Activated T-cell treated with anti-CD3 and anti-CD28 coated beads, Interleukin-2, amount 50 U/mL, for 72 hours (primary cell): ENCODE measurements at regions not wholly inside any gene's neighbourhood (a gene's known extent, or its start where the extent isn't known, plus 50 kb on each side); places are given as distances from the start of the nearest gene placed in this dataset.
A peak's percentile ranks its signal among the peaks of the same experiment; 100 is the strongest.

Experiments used
- ATAC-seq, 2 donors: fragments of 150-1000 bp; cut with Tn5 transposase; replicated peaks in 1 of 2; 2 replicates each; pipeline ENCODE4 v1.10.0; 2021; ENCODE audit warnings: moderate library complexity in 2 of 2, mild to moderate bottlenecking in 1 of 2
- DNase-seq, 2 donors: peaks; one replicate each; pipeline ENCODE4 v3.0.0; 2021 to 2022; ENCODE audit warnings: mixed read lengths in 1 of 2
- H3K27ac Mint-ChIP-seq: one replicate; pipeline ENCODE4 v1.8.0; 2022; ENCODE audit warnings: mild to moderate bottlenecking, moderate library complexity, mixed read lengths
- H3K27me3 Mint-ChIP-seq: one replicate; pipeline ENCODE4 v1.8.0; 2022; ENCODE audit warnings: low read depth, mixed read lengths
- H3K36me3 Mint-ChIP-seq, 2 donors: one replicate each; pipeline ENCODE4 v1.8.0; 2022; ENCODE audit warnings: mixed read lengths in 2 of 2, mild to moderate bottlenecking in 1 of 2; ENCODE audit not compliant: insufficient read depth in 2 of 2
- H3K4me1 Mint-ChIP-seq: one replicate; pipeline ENCODE4 v1.8.0; 2022; ENCODE audit warnings: low read depth, mixed read lengths
- H3K4me3 Mint-ChIP-seq, 2 donors: one replicate each; pipeline ENCODE4 v1.8.0; 2022; ENCODE audit warnings: mild to moderate bottlenecking in 2 of 2, mixed read lengths in 2 of 2, moderate library complexity in 2 of 2
- H3K9me3 Mint-ChIP-seq, 2 donors: one replicate each; pipeline ENCODE4 v1.8.0; 2022; ENCODE audit warnings: mixed read lengths in 2 of 2

- Mint-ChIP-seq H3K36me3 (no peaks in the 10 kb centered on the region), H3K9me3 (no peaks in the 10 kb centered on the region), H3K27ac (peak overlapping the region; percentile 89), H3K4me3 (peak overlapping the region; percentile 77 to 85), H3K4me1 (peaks cover 59% of the 10 kb centered on the region), H3K27me3 (peaks cover 28% of the 10 kb centered on the region)
- ATAC-seq (peak; percentile 87 to 89), DNase-seq (peak; percentile 72)
Measured at GRCh38 chr2:64325852-64326577, 127.9 kb upstream of the LGALSL start.

GRCh38 chr2:64326578-64327050 is 127.3 kb upstream of the LGALSL start:
- H3K27ac Mint-ChIP-seq: peak overlapping the region; percentile 27

DNA sequence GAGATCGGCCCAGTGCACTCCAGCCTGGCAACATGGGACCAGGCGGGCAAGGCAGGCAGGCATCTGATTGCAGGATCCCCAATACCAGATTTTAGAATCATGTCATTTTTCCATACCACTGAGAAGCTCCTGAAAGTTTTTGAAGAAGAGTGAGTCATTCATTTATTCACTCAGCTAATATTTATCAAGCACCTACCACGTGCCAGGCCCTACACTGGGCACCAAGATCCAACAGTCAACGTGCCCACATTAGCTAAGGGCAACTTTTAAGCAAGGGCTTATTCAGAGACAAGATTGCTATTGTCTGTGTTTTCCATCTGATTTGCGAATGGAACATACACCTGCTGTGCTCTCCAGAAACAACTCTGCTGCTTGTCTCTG is 126.8 kb upstream of the LGALSL start:
- no peaks in the 10 kb centered on the region for H3K9me3 Mint-ChIP-seq
- H3K27ac Mint-ChIP-seq: peak overlapping the region; percentile 45
- ATAC-seq: peak in 1 of 2 donors; percentile 1

More at GRCh38 chr2:64326578-64327050, 127.3 kb upstream of the LGALSL start:
- Mint-ChIP-seq H3K4me1 (peaks cover 62% of the 10 kb centered on the region), H3K9me3 (no peaks in the 10 kb centered on the region), H3K27me3 (peaks cover 28% of the 10 kb centered on the region), H3K4me3 (peak overlapping the region; percentile 77 to 85), H3K36me3 (no peaks in the 10 kb centered on the region)
- ATAC-seq: no peak
- DNase-seq: no peak

DNA sequence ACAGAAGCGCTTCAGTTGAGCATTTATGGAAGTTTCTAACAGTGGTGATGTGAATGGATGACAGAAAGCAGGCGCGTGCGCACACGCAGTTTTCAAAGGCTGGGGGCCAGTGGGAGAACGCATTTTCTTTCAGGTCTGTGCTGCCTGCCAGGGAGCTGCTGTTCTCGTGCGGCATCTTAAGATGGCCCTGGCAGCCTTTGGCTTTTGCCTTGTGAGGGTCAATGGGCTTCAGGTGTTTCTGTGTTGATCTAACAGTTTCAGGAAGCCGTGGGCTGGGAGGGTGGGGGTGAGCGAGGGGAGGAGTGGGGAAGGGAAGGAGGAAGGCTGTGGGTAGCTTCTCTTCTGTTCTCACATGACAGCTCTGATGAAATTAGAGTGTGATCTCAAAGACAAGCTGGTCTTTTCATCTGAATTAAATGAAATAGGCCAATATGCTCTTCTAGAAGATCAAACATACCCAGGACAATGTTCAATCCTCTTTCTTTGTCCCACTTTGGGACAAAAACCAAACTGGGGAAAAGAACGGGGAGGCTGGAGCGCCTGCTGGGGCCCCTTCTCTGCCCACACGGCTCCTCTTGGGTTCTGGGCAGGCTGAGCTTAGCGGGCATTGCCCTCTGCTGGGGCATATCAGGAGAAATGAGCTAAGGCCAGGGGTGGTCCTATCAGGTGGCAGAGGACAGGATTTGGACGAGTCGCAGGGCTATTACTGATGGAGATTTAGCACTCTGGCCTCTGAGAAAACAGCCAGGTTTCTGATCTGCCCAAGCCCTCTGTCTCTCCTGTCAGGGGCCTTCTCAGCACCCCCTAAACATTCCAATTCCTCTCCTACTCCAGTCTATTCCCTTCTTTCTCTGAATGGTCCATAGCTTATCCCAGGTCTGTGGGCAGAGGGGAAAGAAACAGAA is 126.2 kb upstream of the LGALSL start:
- peak; percentile 4 to 17 for ATAC-seq

More for the DNA sequence above, 126.8 kb upstream of the LGALSL start:
- peaks cover 25% of the 10 kb centered on the region for H3K27me3 Mint-ChIP-seq
- no peak for DNase-seq
- H3K4me1 Mint-ChIP-seq: peaks cover 62% of the 10 kb centered on the region
- peak overlapping the region; percentile 77 to 82 for H3K4me3 Mint-ChIP-seq
- H3K36me3 Mint-ChIP-seq: no peaks in the 10 kb centered on the region

GRCh38 chr2:64328415-64328722 is 125.6 kb upstream of the LGALSL start:
- H3K27me3 Mint-ChIP-seq: peaks cover 22% of the 10 kb centered on the region

More for the DNA sequence above, 126.2 kb upstream of the LGALSL start:
- H3K36me3 Mint-ChIP-seq: no peaks in the 10 kb centered on the region
- H3K27me3 Mint-ChIP-seq: peaks cover 22% of the 10 kb centered on the region
- no peaks in the 10 kb centered on the region for H3K9me3 Mint-ChIP-seq
- peak overlapping the region; percentile 77 to 82 for H3K4me3 Mint-ChIP-seq
- DNase-seq: peak; percentile 60 to 62
- peaks cover 62% of the 10 kb centered on the region for H3K4me1 Mint-ChIP-seq
- peak overlapping the region; percentile 45 for H3K27ac Mint-ChIP-seq

DNA sequence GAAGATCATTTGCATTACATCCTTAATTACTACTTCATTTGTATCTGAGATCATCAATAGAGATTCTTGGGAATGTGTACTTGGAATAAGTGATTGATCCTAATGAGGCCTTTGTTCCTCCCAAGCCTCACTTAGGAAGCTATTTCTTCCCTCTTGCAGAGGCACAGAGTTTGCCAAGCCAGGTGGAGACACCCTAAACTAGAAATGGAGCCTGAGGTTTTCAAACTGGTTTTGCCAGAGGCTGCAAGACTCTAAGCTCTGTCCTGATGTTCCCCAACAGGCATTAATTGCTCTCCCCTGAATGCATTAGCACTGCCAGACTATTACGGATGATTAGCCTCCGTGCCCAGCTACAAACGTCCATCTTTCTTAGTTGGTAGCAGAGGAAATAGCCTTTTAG is 125.2 kb upstream of the LGALSL start:
- Mint-ChIP-seq H3K36me3 (no peaks in the 10 kb centered on the region), H3K4me1 (peaks cover 62% of the 10 kb centered on the region), H3K9me3 (no peaks in the 10 kb centered on the region), H3K4me3 (no peak overlapping the region), H3K27ac (no peak overlapping the region), H3K27me3 (peaks cover 20% of the 10 kb centered on the region)
- no peak for ATAC-seq
- DNase-seq: no peak

More at GRCh38 chr2:64328415-64328722, 125.6 kb upstream of the LGALSL start:
- no peaks in the 10 kb centered on the region for H3K9me3 Mint-ChIP-seq
- DNase-seq: no peak
- no peak for ATAC-seq
- H3K4me1 Mint-ChIP-seq: peaks cover 62% of the 10 kb centered on the region
- no peaks in the 10 kb centered on the region for H3K36me3 Mint-ChIP-seq
- peak overlapping the region; percentile 77 to 82 for H3K4me3 Mint-ChIP-seq
- H3K27ac Mint-ChIP-seq: no peak overlapping the region

- H3K27ac Mint-ChIP-seq: no peak overlapping the region
- H3K27me3 Mint-ChIP-seq: peaks cover 10% of the 10 kb centered on the region
- H3K4me3 Mint-ChIP-seq: no peak overlapping the region
- DNase-seq (no peak), ATAC-seq (no peak)
- no peaks in the 10 kb centered on the region for H3K36me3 Mint-ChIP-seq
- peaks cover 57% of the 10 kb centered on the region for H3K4me1 Mint-ChIP-seq
- no peaks in the 10 kb centered on the region for H3K9me3 Mint-ChIP-seq
Measured at GRCh38 chr2:64329848-64330247, 124.1 kb upstream of the LGALSL start.

- DNase-seq (peak; percentile 73 to 80), ATAC-seq (no peak)
- Mint-ChIP-seq H3K27ac (no peak overlapping the region), H3K9me3 (no peaks in the 10 kb centered on the region), H3K4me1 (peaks cover 50% of the 10 kb centered on the region), H3K4me3 (peak overlapping the region; percentile 55 to 56), H3K27me3 (peaks cover 10% of the 10 kb centered on the region), H3K36me3 (no peaks in the 10 kb centered on the region)
Measured at GRCh38 chr2:64330281-64331113, 123.5 kb upstream of the LGALSL start.

- Mint-ChIP-seq H3K27me3 (peaks cover 10% of the 10 kb centered on the region), H3K9me3 (no peaks in the 10 kb centered on the region), H3K27ac (no peak overlapping the region), H3K4me1 (peaks cover 44% of the 10 kb centered on the region), H3K4me3 (peak overlapping the region; percentile 55 to 56), H3K36me3 (no peaks in the 10 kb centered on the region)
- no peak for ATAC-seq
- DNase-seq: no peak
Measured at GRCh38 chr2:64331114-64331645, 122.8 kb upstream of the LGALSL start.

- ATAC-seq (no peak), DNase-seq (no peak)
- Mint-ChIP-seq H3K9me3 (no peaks in the 10 kb centered on the region), H3K27ac (no peak overlapping the region), H3K27me3 (peaks cover 10% of the 10 kb centered on the region), H3K4me1 (peaks cover 35% of the 10 kb centered on the region), H3K36me3 (peaks cover 0 to 3% of the 10 kb centered on the region in 2 donors), H3K4me3 (no peak overlapping the region)
Measured at GRCh38 chr2:64331849-64332699, 121.9 kb upstream of the LGALSL start.

- ATAC-seq: no peak
- no peak for DNase-seq
- Mint-ChIP-seq H3K4me3 (no peak overlapping the region), H3K27ac (no peak overlapping the region), H3K9me3 (no peaks in the 10 kb centered on the region), H3K27me3 (peaks cover 7% of the 10 kb centered on the region), H3K4me1 (peaks cover 7% of the 10 kb centered on the region), H3K36me3 (peaks cover 0 to 3% of the 10 kb centered on the region in 2 donors)
Measured at GRCh38 chr2:64336171-64336570, 117.8 kb upstream of the LGALSL start.

DNA sequence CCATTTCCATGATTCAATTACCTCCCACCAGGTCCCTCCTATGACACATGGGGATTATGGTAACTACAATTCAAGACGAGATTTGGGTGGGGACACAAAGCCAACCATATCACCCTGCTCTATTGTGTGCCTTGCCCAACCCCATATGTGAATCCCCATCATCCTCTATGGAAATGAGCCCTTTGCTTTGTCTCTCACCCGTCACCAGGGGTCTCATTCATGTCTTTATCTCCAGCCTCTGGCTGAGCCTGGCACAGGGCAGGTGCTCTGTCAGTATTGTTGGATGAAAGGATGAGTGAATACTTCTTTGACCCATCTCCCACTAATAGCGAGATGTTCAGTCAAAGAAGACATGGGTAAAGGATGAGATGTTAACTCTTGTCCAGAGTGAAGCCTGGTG is 116.6 kb upstream of the LGALSL start:
- peaks cover 7% of the 10 kb centered on the region for H3K27me3 Mint-ChIP-seq
- ATAC-seq: no peak

More for the DNA sequence above, 116.6 kb upstream of the LGALSL start:
- no peak for DNase-seq
- H3K27ac Mint-ChIP-seq: no peak overlapping the region
- no peak overlapping the region for H3K4me3 Mint-ChIP-seq
- peaks cover 6% of the 10 kb centered on the region for H3K4me1 Mint-ChIP-seq
- no peaks in the 10 kb centered on the region for H3K9me3 Mint-ChIP-seq
- H3K36me3 Mint-ChIP-seq: peaks cover 0 to 3% of the 10 kb centered on the region in 2 donors
